SK-N-SH (cell line): ENCODE measurements at regions not wholly inside any gene's neighbourhood (a gene's known extent, or its start where the extent isn't known, plus 50 kb on each side); places are given as distances from the start of the nearest gene placed in this dataset.

Source experiments
- CTCF ChIA-PET: fragments of 300-600, 350-600 bp; formaldehyde crosslinking; extraction: SDS; loops from one replicate; lab custom pipeline; 2021; lab: Yijun Ruan, JAX
- POLR2A ChIA-PET: fragments of 350-600 bp; sonication (Branson Sonifier 250); formaldehyde crosslinking; extraction: SDS; loops from one replicate; lab custom pipeline; 2020; ENCODE audit warnings: antibody characterized with exemption, inconsistent platforms; lab: Yijun Ruan, JAX
- DNase-seq: peaks from one replicate; pipeline ENCODE4 v3.0.0; 2012
- H2AFZ ChIP-seq: fragments of 200-600 bp; sonication (generic); 2 replicates; pipeline ENCODE4 v1.8.1; 2016; ENCODE audit warnings: antibody characterized with exemption, mild to moderate bottlenecking, low read depth
- H3F3A ChIP-seq: fragments of 200-600 bp; sonication (generic); replicated peaks from 2 replicates; pipeline ENCODE3; 2016; ENCODE audit warnings: antibody characterized with exemption, mild to moderate bottlenecking; ENCODE audit not compliant: insufficient read depth
- H3K27ac ChIP-seq, 2 experiments: fragments of 200-500 bp in 1 of 2; fragments of 200-600 bp in 1 of 2; sonication (Bioruptor generic) in 1 of 2; sonication (generic), shearing (Covaris generic) in 1 of 2; 2 replicates each; pipeline versions ENCODE4 v1.5.1 to v1.6.1; 2014 to 2016; ENCODE audit warnings: low read depth in 2 of 2, inconsistent platforms in 1 of 2, low read length in 1 of 2, mild to moderate bottlenecking in 1 of 2, mixed read lengths in 1 of 2
- H3K27me3 ChIP-seq: fragments of 200-600 bp; sonication (generic), shearing (Covaris generic); 2 replicates; pipeline ENCODE4 v1.6.1; 2016; ENCODE audit warnings: mixed run types; ENCODE audit not compliant: insufficient read depth
- H3K36me3 ChIP-seq, 2 experiments: fragments of 200-500 bp in 1 of 2; fragments of 200-600 bp in 1 of 2; sonication (Bioruptor generic) in 1 of 2; sonication (generic) in 1 of 2; replicated peaks in 1 of 2; 2 replicates each; pipeline versions ENCODE3 to v1.5.1; 2014 to 2016; ENCODE audit warnings: low read length in 1 of 2, mild to moderate bottlenecking in 1 of 2; ENCODE audit not compliant: insufficient read depth in 2 of 2, control insufficient read depth in 1 of 2
- H3K4me1 ChIP-seq, 2 experiments: fragments of 200-500 bp in 1 of 2; fragments of 200-600 bp in 1 of 2; sonication (Bioruptor generic) in 1 of 2; sonication (generic), shearing (Covaris generic) in 1 of 2; 2 replicates each; pipeline versions ENCODE4 v1.5.1 to v1.6.1; 2014 to 2016; ENCODE audit warnings: low read depth in 1 of 2, low read length in 1 of 2, mixed run types in 1 of 2; ENCODE audit not compliant: insufficient read depth in 2 of 2, control insufficient read depth in 1 of 2
- H3K4me2 ChIP-seq: fragments of 200-600 bp; sonication (generic), shearing (Covaris generic); 2 replicates; pipeline ENCODE4 v1.6.1; 2017; ENCODE audit warnings: mixed run types
- H3K4me3 ChIP-seq, 2 experiments: fragments of 200-500 bp in 1 of 2; fragments of 200-600 bp in 1 of 2; sonication (Bioruptor generic) in 1 of 2; sonication (generic), shearing (Covaris generic) in 1 of 2; 2 replicates each; pipeline versions ENCODE4 v1.5.1 to v1.8.1; 2014 to 2016; ENCODE audit warnings: low read depth in 2 of 2, inconsistent platforms in 1 of 2, low read length in 1 of 2, mild to moderate bottlenecking in 1 of 2, mixed read lengths in 1 of 2, moderate library complexity in 1 of 2
- H3K79me2 ChIP-seq: fragments of 200-600 bp; sonication (generic); 2 replicates; pipeline ENCODE4 v1.8.1; 2017; ENCODE audit warnings: mild to moderate bottlenecking; ENCODE audit not compliant: insufficient read depth
- H3K9ac ChIP-seq: fragments of 200-600 bp; sonication (generic); 2 replicates; pipeline ENCODE4 v1.6.1; 2017; ENCODE audit warnings: mixed run types
- H3K9me2 ChIP-seq: fragments of 200-600 bp; sonication (generic); 2 replicates; pipeline ENCODE4 v1.6.1; 2017; ENCODE audit warnings: mixed run types
- H3K9me3 ChIP-seq: fragments of 200-600 bp; sonication (generic); 2 replicates; pipeline ENCODE4 v1.6.1; 2017; ENCODE audit warnings: mixed run types, mild to moderate bottlenecking, moderate library complexity
- H4K20me1 ChIP-seq: fragments of 200-600 bp; sonication (generic); 2 replicates; pipeline ENCODE4 v1.6.1; 2017; ENCODE audit warnings: mild to moderate bottlenecking, mixed run types; ENCODE audit not compliant: insufficient read depth
- CHD2 ChIP-seq: fragments of 150-350 bp; IDR thresholded peaks from 2 replicates; pipeline ENCODE4 v1.6.1; 2018; ENCODE audit warnings: low read length; ENCODE audit not compliant: partially characterized antibody
- EP300 ChIP-seq, 2 experiments: IDR thresholded peaks; 2 replicates each; pipeline versions ENCODE4 v1.4.0 to v1.6.1; 2012; ENCODE audit warnings: borderline replicate concordance in 1 of 2, low read depth in 1 of 2, low read length in 1 of 2
- FOSL2 ChIP-seq: IDR thresholded peaks from 2 replicates; pipeline ENCODE4 v1.4.0; 2012; ENCODE audit warnings: low read depth, mild to moderate bottlenecking, moderate library complexity, borderline replicate concordance
- FOXJ3 ChIP-seq: sonication (generic); formaldehyde crosslinking; IDR thresholded peaks from 2 replicates; pipeline ENCODE4 v1.5.1; 2020; ENCODE audit warnings: mild to moderate bottlenecking, missing genetic modification reagents
- GATA2 ChIP-seq: sonication (generic); formaldehyde crosslinking; IDR thresholded peaks from 2 replicates; pipeline ENCODE4 v1.5.0; 2020; ENCODE audit warnings: mild to moderate bottlenecking, missing genetic modification reagents
- IRF3 ChIP-seq: fragments of 150-350 bp; IDR thresholded peaks from 2 replicates; pipeline ENCODE4 v1.6.1; 2016; ENCODE audit warnings: mild to moderate bottlenecking, low read depth, low read length
- JUND ChIP-seq: IDR thresholded peaks from 2 replicates; pipeline ENCODE4 v1.4.0; 2012
- MAX ChIP-seq: IDR thresholded peaks from 2 replicates; pipeline ENCODE4 v1.4.0; 2012; ENCODE audit warnings: low read depth
- NFIC ChIP-seq: IDR thresholded peaks from 2 replicates; pipeline ENCODE4 v1.4.0; 2012; ENCODE audit warnings: borderline replicate concordance
- SIN3A ChIP-seq: IDR thresholded peaks from 2 replicates; pipeline ENCODE4 v1.6.1; 2012; ENCODE audit warnings: low read depth, mild to moderate bottlenecking, low read length, moderate library complexity, borderline replicate concordance
- SMC3 ChIP-seq: IDR thresholded peaks from 2 replicates; pipeline ENCODE4 v1.6.1; 2012; ENCODE audit warnings: low read depth, low read length, improper control_type of control experiment
- TAF1 ChIP-seq: IDR thresholded peaks from 2 replicates; pipeline ENCODE4 v1.6.1; 2012; ENCODE audit warnings: low read depth, mild to moderate bottlenecking, low read length, moderate library complexity, borderline replicate concordance
- TEAD4 ChIP-seq: IDR thresholded peaks from 2 replicates; pipeline ENCODE4 v1.4.0; 2012; ENCODE audit warnings: mild to moderate bottlenecking, borderline replicate concordance; ENCODE audit not compliant: insufficient read depth
- USF2 ChIP-seq: fragments of 150-350 bp; IDR thresholded peaks from 2 replicates; pipeline ENCODE4 v1.6.1; 2017; ENCODE audit warnings: antibody characterized with exemption, low read length, low read depth, borderline replicate concordance
- YY1 ChIP-seq: IDR thresholded peaks from 2 replicates; pipeline ENCODE4 v1.4.0; 2012; ENCODE audit warnings: low read depth, mild to moderate bottlenecking
- WGBS: methylation state at CpG from one replicate; pipeline ENCODE4 v1.1.6; 2017; ENCODE audit warnings: low lambda C conversion rate; 5-methylcytosine and 5-hydroxymethylcytosine counted together
- TF ChIP-seq, protein P1 (sequence below): IDR thresholded peaks from 2 replicates; pipeline ENCODE4 v1.4.0; 2012; ENCODE audit warnings: low read depth, borderline replicate concordance
- TF ChIP-seq, protein P2 (sequence below): IDR thresholded peaks from 2 replicates; pipeline ENCODE4; 2012

DNA sequence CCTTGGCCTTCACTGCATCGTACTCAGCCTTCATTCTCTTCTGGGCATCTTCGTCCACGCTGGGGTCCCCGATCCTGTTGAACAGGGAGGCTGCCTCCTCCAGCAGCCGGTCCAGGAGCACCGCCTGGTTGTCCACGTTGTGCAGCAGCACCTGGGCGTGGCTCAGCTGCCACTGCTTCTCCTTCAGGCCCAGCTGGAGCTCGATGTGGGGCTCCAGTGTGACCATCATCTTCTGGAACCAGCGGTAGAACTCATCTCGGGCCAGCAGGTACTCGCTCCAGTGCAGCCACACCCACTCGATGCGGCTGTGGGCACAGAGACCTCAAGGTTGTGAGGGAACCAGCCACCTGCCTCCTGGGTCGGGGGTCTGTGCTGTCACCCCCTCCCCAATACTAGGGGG, 50.5 kb downstream of the SYNE3 start:
- Histone ChIP-seq H3K9me3 (no peaks in the 10 kb centered on the region), H3K4me1 (peaks cover 0 to 29% of the 10 kb centered on the region in 2 experiments; a peak in 1 of 4 replicates), H3K9me2 (no peaks in the 10 kb centered on the region), H3K36me3 (no peaks in the 10 kb centered on the region), H3K9ac (no peak overlapping the region), H3K4me3 (no peak overlapping the region), H3K27ac (no peak overlapping the region), H3K79me2 (no peaks in the 10 kb centered on the region), H3K4me2 (no peak overlapping the region), H3K27me3 (no peaks in the 10 kb centered on the region), H2AFZ (no peak overlapping the region), H4K20me1 (no peaks in the 10 kb centered on the region), H3F3A (no peaks in the 10 kb centered on the region)
- TF ChIP-seq IRF3 (no peak), USF2 (no peak), SMC3 (no peak), EP300 (IDR thresholded peaks at IDR 0.05; ENCODE audit: borderline replicate concordance in 1 of 2, low read depth in 1 of 2, low read length in 1 of 2) (no peak), CHD2 (no peak), TEAD4 (no peak), SIN3A (no peak), FOSL2 (no peak), JUND (no peak), GATA2 (CRISPR knock-in tag) (no peak), FOXJ3 (CRISPR knock-in tag) (no peak), YY1 (no peak), MAX (no peak), TAF1 (no peak), NFIC (no peak)
- TF ChIP-seq, protein P1, sequence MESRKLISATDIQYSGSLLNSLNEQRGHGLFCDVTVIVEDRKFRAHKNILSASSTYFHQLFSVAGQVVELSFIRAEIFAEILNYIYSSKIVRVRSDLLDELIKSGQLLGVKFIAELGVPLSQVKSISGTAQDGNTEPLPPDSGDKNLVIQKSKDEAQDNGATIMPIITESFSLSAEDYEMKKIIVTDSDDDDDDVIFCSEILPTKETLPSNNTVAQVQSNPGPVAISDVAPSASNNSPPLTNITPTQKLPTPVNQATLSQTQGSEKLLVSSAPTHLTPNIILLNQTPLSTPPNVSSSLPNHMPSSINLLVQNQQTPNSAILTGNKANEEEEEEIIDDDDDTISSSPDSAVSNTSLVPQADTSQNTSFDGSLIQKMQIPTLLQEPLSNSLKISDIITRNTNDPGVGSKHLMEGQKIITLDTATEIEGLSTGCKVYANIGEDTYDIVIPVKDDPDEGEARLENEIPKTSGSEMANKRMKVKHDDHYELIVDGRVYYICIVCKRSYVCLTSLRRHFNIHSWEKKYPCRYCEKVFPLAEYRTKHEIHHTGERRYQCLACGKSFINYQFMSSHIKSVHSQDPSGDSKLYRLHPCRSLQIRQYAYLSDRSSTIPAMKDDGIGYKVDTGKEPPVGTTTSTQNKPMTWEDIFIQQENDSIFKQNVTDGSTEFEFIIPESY, result no peak
- TF ChIP-seq, protein P2, sequence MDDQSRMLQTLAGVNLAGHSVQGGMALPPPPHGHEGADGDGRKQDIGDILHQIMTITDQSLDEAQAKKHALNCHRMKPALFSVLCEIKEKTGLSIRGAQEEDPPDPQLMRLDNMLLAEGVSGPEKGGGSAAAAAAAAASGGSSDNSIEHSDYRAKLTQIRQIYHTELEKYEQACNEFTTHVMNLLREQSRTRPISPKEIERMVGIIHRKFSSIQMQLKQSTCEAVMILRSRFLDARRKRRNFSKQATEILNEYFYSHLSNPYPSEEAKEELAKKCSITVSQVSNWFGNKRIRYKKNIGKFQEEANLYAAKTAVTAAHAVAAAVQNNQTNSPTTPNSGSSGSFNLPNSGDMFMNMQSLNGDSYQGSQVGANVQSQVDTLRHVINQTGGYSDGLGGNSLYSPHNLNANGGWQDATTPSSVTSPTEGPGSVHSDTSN, result no peak
- POLR2A ChIA-PET, result no interaction called here
- DNase-seq, result no peak
- WGBS, result 81% methylated on average over 7 of the region's 15 CpGs
- CTCF ChIA-PET, result interaction anchor here (1.1 to 4.7 kb wide), 3 partner anchors 20 to 61 kb away, joined by 3 to 16 read pairs (median 5); no protein-coding TSS in a partner anchor
